H9 (cell line): ENCODE measurements at regions not wholly inside any gene's neighbourhood (a gene's known extent, or its start where the extent isn't known, plus 50 kb on each side); places are given as distances from the start of the nearest gene placed in this dataset.

Source experiments
- DNase-seq: peaks from one replicate; pipeline ENCODE4 v3.0.0-alpha.2; 2017
- H2AFZ ChIP-seq: one replicate; pipeline ENCODE4 v1.6.1; 2013; ENCODE audit warnings: mild to moderate bottlenecking, low read length, control low read depth, moderate library complexity
- H2AK5ac ChIP-seq: 2 replicates; pipeline ENCODE4 v1.6.1; 2013; ENCODE audit warnings: low read length, control low read depth, mixed read lengths; ENCODE audit not compliant: insufficient read length
- H2BK120ac ChIP-seq: one replicate; pipeline ENCODE4 v1.6.1; 2013; ENCODE audit warnings: low read depth, mild to moderate bottlenecking, low read length, control low read depth, inconsistent platforms; ENCODE audit not compliant: poor library complexity, severe bottlenecking
- H2BK12ac ChIP-seq: 2 replicates; pipeline ENCODE4 v1.6.1; 2013; ENCODE audit warnings: low read length, control low read depth, mixed read lengths, low read depth; ENCODE audit not compliant: insufficient read length
- H2BK15ac ChIP-seq: 2 replicates; pipeline ENCODE4 v1.6.1; 2013; ENCODE audit warnings: low read depth, low read length, control low read depth
- H2BK20ac ChIP-seq: one replicate; pipeline ENCODE4 v1.6.1; 2013; ENCODE audit warnings: low read depth, mild to moderate bottlenecking, low read length, control low read depth, inconsistent platforms; ENCODE audit not compliant: poor library complexity, severe bottlenecking
- H2BK5ac ChIP-seq: 2 replicates; pipeline ENCODE4 v1.6.1; 2013; ENCODE audit warnings: low read length, control low read depth, mixed read lengths; ENCODE audit not compliant: insufficient read length
- H3K14ac ChIP-seq: 2 replicates; pipeline ENCODE4 v1.6.1; 2013; ENCODE audit warnings: low read length, control low read depth; ENCODE audit not compliant: insufficient read depth
- H3K18ac ChIP-seq: 2 replicates; pipeline ENCODE4 v1.6.1; 2013; ENCODE audit warnings: low read depth, mild to moderate bottlenecking, mixed read lengths, low read length, control low read depth; ENCODE audit not compliant: insufficient read length
- H3K23ac ChIP-seq: 2 replicates; pipeline ENCODE4 v1.6.1; 2013; ENCODE audit warnings: low read length, control low read depth, mixed read lengths, low read depth; ENCODE audit not compliant: insufficient read length
- H3K23me2 ChIP-seq: 2 replicates; pipeline ENCODE4 v1.6.1; 2013; ENCODE audit warnings: low read depth, mild to moderate bottlenecking, mixed read lengths, low read length, control low read depth; ENCODE audit not compliant: insufficient read length, poor library complexity, severe bottlenecking
- H3K27ac ChIP-seq: 2 replicates; pipeline ENCODE4 v1.5.1; 2013; ENCODE audit warnings: low read length, control low read depth, mixed read lengths, low read depth; ENCODE audit not compliant: insufficient read length
- H3K27me3 ChIP-seq: 2 replicates; pipeline ENCODE4 v1.6.1; 2013; ENCODE audit warnings: low read length, control low read depth, inconsistent platforms; ENCODE audit not compliant: insufficient read depth
- H3K4ac ChIP-seq: 2 replicates; pipeline ENCODE4 v1.6.1; 2013; ENCODE audit warnings: low read depth, mild to moderate bottlenecking, control low read depth, inconsistent platforms, low read length, moderate library complexity
- H3K4me1 ChIP-seq: 2 replicates; pipeline ENCODE4 v1.6.1; 2013; ENCODE audit warnings: low read length, control low read depth, inconsistent platforms; ENCODE audit not compliant: insufficient read depth
- H3K4me2 ChIP-seq: 2 replicates; pipeline ENCODE4 v1.6.1; 2013; ENCODE audit warnings: low read length, control low read depth, mixed read lengths; ENCODE audit not compliant: insufficient read length, insufficient read depth
- H3K56ac ChIP-seq: 2 replicates; pipeline ENCODE4 v1.6.1; 2013; ENCODE audit warnings: low read depth, mild to moderate bottlenecking, mixed read lengths, low read length, control low read depth; ENCODE audit not compliant: insufficient read length
- H3K79me1 ChIP-seq: 2 replicates; pipeline ENCODE4 v1.6.1; 2013; ENCODE audit warnings: low read depth, mild to moderate bottlenecking, moderate library complexity, low read length, control low read depth, inconsistent platforms; ENCODE audit not compliant: insufficient read depth, poor library complexity, severe bottlenecking
- H3K79me2 ChIP-seq: 2 replicates; pipeline ENCODE4 v1.6.1; 2013; ENCODE audit warnings: low read length, control low read depth, inconsistent platforms; ENCODE audit not compliant: insufficient read depth
- H3K9ac ChIP-seq: 2 replicates; pipeline ENCODE4 v1.6.1; 2013; ENCODE audit warnings: low read length, control low read depth, mixed read lengths; ENCODE audit not compliant: insufficient read length; ENCODE audit errors: extremely low read depth
- H3K9me3 ChIP-seq: one replicate; pipeline ENCODE4 v1.6.1; 2013; ENCODE audit warnings: low read depth, low read length, inconsistent platforms; ENCODE audit not compliant: control insufficient read depth
- H3T11ph ChIP-seq: one replicate; pipeline ENCODE4 v1.6.1; 2013; ENCODE audit warnings: mild to moderate bottlenecking, low read length, control low read depth, inconsistent platforms
- H4K20me1 ChIP-seq: one replicate; pipeline ENCODE4 v1.6.1; 2013; ENCODE audit not compliant: control insufficient read depth, insufficient read length, insufficient read depth
- H4K5ac ChIP-seq: 2 replicates; pipeline ENCODE4 v1.6.1; 2013; ENCODE audit warnings: low read depth, mild to moderate bottlenecking, mixed read lengths, low read length, control low read depth; ENCODE audit not compliant: insufficient read length
- H4K8ac ChIP-seq: replicated peaks from 2 replicates; pipeline ENCODE4 v1.6.1; 2013; ENCODE audit warnings: low read length, control low read depth, mixed read lengths, low read depth; ENCODE audit not compliant: insufficient read length
- H4K91ac ChIP-seq: 2 replicates; pipeline ENCODE4 v1.6.1; 2013; ENCODE audit warnings: low read depth, mild to moderate bottlenecking, moderate library complexity, mixed read lengths, low read length, control low read depth; ENCODE audit not compliant: insufficient read length
- H3K27ac Mint-ChIP-seq, 3 experiments: 2 replicates in 2 of 3; 3 replicates in 1 of 3; pipeline ENCODE4 v1.8.0; 2020 to 2021; ENCODE audit warnings: mixed read lengths in 3 of 3, mild to moderate bottlenecking in 1 of 3, moderate library complexity in 1 of 3
- H3K27me3 Mint-ChIP-seq: 2 replicates; pipeline ENCODE4 v1.8.0; 2021; ENCODE audit warnings: low read depth, mild to moderate bottlenecking, moderate library complexity, mixed read lengths
- H3K36me3 Mint-ChIP-seq, 3 experiments: 2 replicates in 2 of 3; 3 replicates in 1 of 3; pipeline ENCODE4 v1.8.0; 2020 to 2021; ENCODE audit warnings: low read depth in 3 of 3, mixed read lengths in 3 of 3; ENCODE audit not compliant: insufficient read depth in 1 of 3
- H3K4me1 Mint-ChIP-seq, 2 experiments: 2 replicates each; pipeline ENCODE4 v1.8.0; 2020; ENCODE audit warnings: mixed read lengths in 2 of 2
- H3K4me3 Mint-ChIP-seq, 2 experiments: 2 replicates in 1 of 2; 3 replicates in 1 of 2; pipeline ENCODE4 v1.8.0; 2020 to 2021; ENCODE audit warnings: mild to moderate bottlenecking in 2 of 2, mixed read lengths in 2 of 2, moderate library complexity in 1 of 2
- H3K9me3 Mint-ChIP-seq, 2 experiments: 2 replicates in 1 of 2; 3 replicates in 1 of 2; pipeline ENCODE4 v1.8.0; 2020; ENCODE audit warnings: mild to moderate bottlenecking in 2 of 2, mixed read lengths in 2 of 2, moderate library complexity in 1 of 2
- WGBS: extraction: QIAGEN DNeasy Blood & Tissue Kit; methylation state at CpG from one replicate; pipeline ENCODE4 v1.1.7; 2013; ENCODE audit warnings: missing lambda C conversion rate, low lambda C conversion rate, mixed read lengths; ENCODE audit not compliant: insufficient read length; ENCODE audit errors: extremely low coverage; 5-methylcytosine and 5-hydroxymethylcytosine counted together
- TF ChIP-seq, protein P1 (sequence below): fragments of 200-600 bp; sonication (generic); conservative IDR thresholded peaks from 3 replicates; pipeline ENCODE4 v1.8.0; 2021; ENCODE audit warnings: antibody characterized with exemption, mild to moderate bottlenecking

DNA sequence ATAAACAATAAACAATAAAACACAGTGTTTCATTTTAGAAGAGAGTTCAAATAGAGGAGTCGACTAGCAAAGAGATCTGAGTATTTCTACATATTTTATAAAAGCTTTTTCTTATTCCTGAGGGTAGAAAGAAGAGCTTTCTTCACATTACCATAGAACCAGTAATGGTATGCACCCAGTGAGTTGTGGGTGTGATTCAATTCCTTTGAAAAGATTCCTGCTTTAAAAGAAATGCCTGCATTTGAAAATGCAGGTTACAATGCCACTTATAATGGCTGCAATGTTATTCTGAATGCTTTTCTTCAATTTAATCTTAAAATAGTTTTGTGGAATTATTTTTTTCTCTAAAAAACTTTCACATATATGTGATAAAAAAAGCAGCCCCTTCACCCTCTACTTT is 178.1 kb downstream of the CDC14C start:
- Histone ChIP-seq H2AK5ac (no peak overlapping the region), H2BK15ac (no peak overlapping the region), H3K4me1 (peaks cover 5% of the 10 kb centered on the region; the same call in 1 of the 2 replicates), H2BK5ac (no peak overlapping the region), H2BK120ac (no peak overlapping the region), H3K27me3 (no peaks in the 10 kb centered on the region), H3K14ac (no peak overlapping the region), H4K20me1 (no peaks in the 10 kb centered on the region), H3K79me2 (no peaks in the 10 kb centered on the region), H4K91ac (no peak overlapping the region), H3K56ac (no peak overlapping the region), H3K18ac (no peak overlapping the region), H3K27ac (no peak overlapping the region), H3K23ac (no peak overlapping the region), H3K79me1 (no peaks in the 10 kb centered on the region), H3K23me2 (no peaks in the 10 kb centered on the region), H3K4me2 (no peak overlapping the region), H3K9me3 (peaks cover 10% of the 10 kb centered on the region), H2BK20ac (no peak overlapping the region), H2AFZ (no peak overlapping the region), H2BK12ac (no peak overlapping the region), H3K9ac (no peak overlapping the region), H3T11ph (no peak overlapping the region), H3K4ac (no peak overlapping the region), H4K5ac (no peak overlapping the region), H4K8ac (no peak overlapping the region)
- Mint-ChIP-seq H3K36me3 (peaks cover 19 to 31% (median 19%) of the 10 kb centered on the region in 3 experiments), H3K27me3 (no peaks in the 10 kb centered on the region), H3K9me3 (peaks cover 11 to 22% of the 10 kb centered on the region in 2 experiments), H3K27ac (peak overlapping the region in 2 of 3 experiments; percentile 95 to 99; a peak in 6 of 7 replicates), H3K4me1 (peaks cover 40% of the 10 kb centered on the region in 2 experiments), H3K4me3 (peak overlapping the region; percentile 24 to 39; a peak in 2 of 5 replicates)
- TF ChIP-seq, protein P1, sequence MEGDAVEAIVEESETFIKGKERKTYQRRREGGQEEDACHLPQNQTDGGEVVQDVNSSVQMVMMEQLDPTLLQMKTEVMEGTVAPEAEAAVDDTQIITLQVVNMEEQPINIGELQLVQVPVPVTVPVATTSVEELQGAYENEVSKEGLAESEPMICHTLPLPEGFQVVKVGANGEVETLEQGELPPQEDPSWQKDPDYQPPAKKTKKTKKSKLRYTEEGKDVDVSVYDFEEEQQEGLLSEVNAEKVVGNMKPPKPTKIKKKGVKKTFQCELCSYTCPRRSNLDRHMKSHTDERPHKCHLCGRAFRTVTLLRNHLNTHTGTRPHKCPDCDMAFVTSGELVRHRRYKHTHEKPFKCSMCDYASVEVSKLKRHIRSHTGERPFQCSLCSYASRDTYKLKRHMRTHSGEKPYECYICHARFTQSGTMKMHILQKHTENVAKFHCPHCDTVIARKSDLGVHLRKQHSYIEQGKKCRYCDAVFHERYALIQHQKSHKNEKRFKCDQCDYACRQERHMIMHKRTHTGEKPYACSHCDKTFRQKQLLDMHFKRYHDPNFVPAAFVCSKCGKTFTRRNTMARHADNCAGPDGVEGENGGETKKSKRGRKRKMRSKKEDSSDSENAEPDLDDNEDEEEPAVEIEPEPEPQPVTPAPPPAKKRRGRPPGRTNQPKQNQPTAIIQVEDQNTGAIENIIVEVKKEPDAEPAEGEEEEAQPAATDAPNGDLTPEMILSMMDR: no peak
- DNase-seq: no peak
- WGBS: no CpG with 5 or more reads among the region's 1 CpG
